Hepatocyte (in vitro differentiated cells): ENCODE measurements at regions not wholly inside any gene's neighbourhood (a gene's known extent, or its start where the extent isn't known, plus 50 kb on each side); places are given as distances from the start of the nearest gene placed in this dataset.

ENCODE experiments used
- DNase-seq: peaks from one replicate; pipeline ENCODE4 v3.0.0-alpha.2; 2016; ENCODE audit warnings: low spot score
- H2AFZ ChIP-seq: fragments of 200-600 bp; sonication (generic); 2 replicates; pipeline ENCODE4 v1.6.0; 2016; ENCODE audit warnings: antibody characterized with exemption, mild to moderate bottlenecking
- H3K27ac ChIP-seq: fragments of 200-600 bp; sonication (generic); 2 replicates; pipeline ENCODE4 v1.5.1; 2016; ENCODE audit warnings: mild to moderate bottlenecking
- H3K27me3 ChIP-seq: fragments of 200-600 bp; sonication (generic); 2 replicates; pipeline ENCODE4 v1.6.1; 2016
- H3K36me3 ChIP-seq: fragments of 200-600 bp; sonication (generic); replicated peaks from 2 replicates; pipeline ENCODE4 v1.5.1; 2016; ENCODE audit warnings: low read depth; ENCODE audit not compliant: insufficient read depth
- H3K4me1 ChIP-seq: fragments of 200-600 bp; sonication (generic); 2 replicates; pipeline ENCODE4 v1.5.1; 2016; ENCODE audit warnings: mild to moderate bottlenecking, moderate library complexity; ENCODE audit not compliant: insufficient read depth
- H3K4me2 ChIP-seq: fragments of 200-600 bp; sonication (generic); 2 replicates; pipeline ENCODE4 v1.6.0; 2016
- H3K4me3 ChIP-seq: fragments of 200-600 bp; sonication (generic); 2 replicates; pipeline ENCODE4 v1.5.1; 2016; ENCODE audit warnings: mild to moderate bottlenecking
- H3K79me2 ChIP-seq: fragments of 200-600 bp; sonication (generic); 2 replicates; pipeline ENCODE4 v1.6.0; 2017; ENCODE audit warnings: mild to moderate bottlenecking
- H3K9me2 ChIP-seq: fragments of 200-600 bp; sonication (generic); replicated peaks from 2 replicates; pipeline ENCODE4 v1.6.0; 2017; ENCODE audit warnings: mild to moderate bottlenecking; ENCODE audit not compliant: insufficient read depth
- H3K9me3 ChIP-seq: fragments of 200-600 bp; sonication (generic); 2 replicates; pipeline ENCODE4 v1.5.1; 2016; ENCODE audit warnings: low read depth, mild to moderate bottlenecking
- H4K20me1 ChIP-seq: fragments of 200-600 bp; sonication (generic); 2 replicates; pipeline ENCODE4 v1.6.0; 2016; ENCODE audit warnings: mild to moderate bottlenecking; ENCODE audit not compliant: insufficient read depth, poor library complexity, severe bottlenecking
- CTCF ChIP-seq: fragments of 200-600 bp; sonication (generic); IDR thresholded peaks from 2 replicates; pipeline ENCODE4 v1.5.1; 2016; ENCODE audit warnings: antibody characterized with exemption, mild to moderate bottlenecking; ENCODE audit not compliant: poor library complexity
- EZH2 ChIP-seq: fragments of 200-600 bp; sonication (generic); IDR thresholded peaks from 2 replicates; pipeline ENCODE4 v1.6.1; 2016; ENCODE audit warnings: antibody characterized with exemption, mild to moderate bottlenecking, borderline replicate concordance
- EZH2phosphoT487 ChIP-seq: fragments of 200-600 bp; sonication (generic); IDR thresholded peaks from one replicate; pipeline ENCODE4 v1.6.1; 2018; ENCODE audit warnings: antibody characterized with exemption, mild to moderate bottlenecking, low read depth, moderate library complexity; ENCODE audit not compliant: unreplicated experiment, severe bottlenecking
- WGBS: methylation state at CpG from one replicate; pipeline ENCODE4 v1.1.6; 2016; ENCODE audit warnings: low lambda C conversion rate; ENCODE audit errors: missing lambda C conversion rate; 5-methylcytosine and 5-hydroxymethylcytosine counted together

GRCh38 chr18:52130624-52131301 lies 209.2 kb upstream of the DCC start:
- no peak overlapping the region for H3K4me2 ChIP-seq
- H2AFZ ChIP-seq = no peak overlapping the region
- no peak for TF ChIP-seq CTCF
- no peak for TF ChIP-seq EZH2
- no peak for TF ChIP-seq EZH2phosphoT487
- H4K20me1 ChIP-seq = no peaks in the 10 kb centered on the region
- no peak for DNase-seq
- no peaks in the 10 kb centered on the region for H3K9me2 ChIP-seq
- no peak overlapping the region for H3K27ac ChIP-seq
- no peaks in the 10 kb centered on the region for H3K9me3 ChIP-seq
- H3K36me3 ChIP-seq = no peaks in the 10 kb centered on the region
- no peak overlapping the region for H3K4me3 ChIP-seq
- 61% methylated on average over 4 of the region's 4 CpGs for WGBS
- H3K27me3 ChIP-seq = no peaks in the 10 kb centered on the region
- H3K79me2 ChIP-seq = no peaks in the 10 kb centered on the region
- no peaks in the 10 kb centered on the region for H3K4me1 ChIP-seq

GRCh38 chr18:52131845-52132244 lies 208.2 kb upstream of the DCC start:
- H3K79me2 ChIP-seq = no peaks in the 10 kb centered on the region
- H3K36me3 ChIP-seq = no peaks in the 10 kb centered on the region
- H3K9me3 ChIP-seq = peaks cover 3% of the 10 kb centered on the region
- H3K4me3 ChIP-seq = no peak overlapping the region
- no peak overlapping the region for H3K4me2 ChIP-seq
- no peaks in the 10 kb centered on the region for H3K4me1 ChIP-seq
- no peaks in the 10 kb centered on the region for H3K27me3 ChIP-seq
- no peak for DNase-seq
- no peaks in the 10 kb centered on the region for H3K9me2 ChIP-seq
- no peak overlapping the region for H2AFZ ChIP-seq
- no peak for TF ChIP-seq CTCF
- TF ChIP-seq EZH2 = no peak
- no peak for TF ChIP-seq EZH2phosphoT487
- WGBS = 73% methylated on average over 3 of the region's 3 CpGs
- no peak overlapping the region for H3K27ac ChIP-seq
- H4K20me1 ChIP-seq = no peaks in the 10 kb centered on the region

DNA sequence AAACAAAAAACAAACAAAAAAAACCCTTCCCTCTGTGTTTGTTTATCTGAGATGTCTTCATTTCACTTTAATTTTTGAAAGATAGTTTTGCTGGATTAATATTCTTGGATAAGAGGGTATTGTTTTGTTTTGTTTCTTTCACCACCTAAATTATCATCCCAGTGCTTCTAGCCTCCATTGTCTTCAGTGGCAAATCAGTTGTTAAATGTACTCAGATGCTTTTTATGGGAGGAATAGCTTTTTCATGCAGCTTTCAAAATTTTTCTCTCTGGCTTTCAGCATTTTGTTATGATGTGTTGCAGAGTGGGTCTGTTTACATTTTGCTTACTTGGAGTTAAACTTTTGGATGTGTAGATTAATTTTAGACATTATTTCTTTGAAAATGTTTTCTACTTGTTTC lies 203.5 kb upstream of the DCC start:
- Histone ChIP-seq H4K20me1 (no peaks in the 10 kb centered on the region), H3K27me3 (no peaks in the 10 kb centered on the region), H3K4me3 (no peak overlapping the region), H3K9me3 (peaks cover 6% of the 10 kb centered on the region), H3K9me2 (no peaks in the 10 kb centered on the region), H3K79me2 (no peaks in the 10 kb centered on the region), H3K4me2 (no peak overlapping the region), H3K36me3 (no peaks in the 10 kb centered on the region), H3K4me1 (no peaks in the 10 kb centered on the region), H3K27ac (no peak overlapping the region), H2AFZ (no peak overlapping the region)
- TF ChIP-seq EZH2phosphoT487 (no peak), CTCF (no peak), EZH2 (no peak)
- no peak for DNase-seq
